Breast epithelium (tissue), 4 donors: ENCODE measurements at regions not wholly inside any gene's neighbourhood (a gene's known extent, or its start where the extent isn't known, plus 50 kb on each side); places are given as distances from the start of the nearest gene placed in this dataset.

ENCODE experiments used
- DNase-seq, 2 donors: peaks; one replicate each; pipeline ENCODE4 v3.0.0-alpha.2; 2019; ENCODE audit warnings: low spot score in 2 of 2
- H3K27ac ChIP-seq, 2 donors: fragments of 200-600 bp; sonication (generic) in 1 of 2; one replicate each; pipeline ENCODE4 v1.5.1; 2016 to 2019; ENCODE audit warnings: mild to moderate bottlenecking in 1 of 2
- H3K27me3 ChIP-seq, 2 donors: fragments of 200-600 bp; sonication (generic) in 1 of 2; one replicate each; pipeline versions ENCODE4 v1.5.1 to v1.6.0; 2017 to 2019; ENCODE audit warnings: control low read depth in 1 of 2, mild to moderate bottlenecking in 1 of 2
- H3K36me3 ChIP-seq: fragments of 200-600 bp; one replicate; pipeline ENCODE4 v1.5.1; 2019
- H3K4me1 ChIP-seq, 2 donors: fragments of 200-600 bp; sonication (generic); one replicate each; pipeline ENCODE4 v1.5.1; 2016 to 2019; ENCODE audit warnings: control low read depth in 1 of 2
- H3K4me3 ChIP-seq, 3 donors: fragments of 200-600 bp; sonication (generic); 1 replicate in 2 of 3; 2 replicates in 1 of 3; pipeline ENCODE4 v1.5.1; 2016 to 2019; ENCODE audit warnings: mild to moderate bottlenecking in 3 of 3, moderate library complexity in 2 of 3
- H3K9me3 ChIP-seq, 2 donors: fragments of 200-600 bp; sonication (generic) in 1 of 2; one replicate each; pipeline ENCODE4 v1.5.1; 2016 to 2019; ENCODE audit warnings: control low read depth in 1 of 2
- POLR2A ChIP-seq: fragments of 450-650 bp; IDR thresholded peaks from one replicate; pipeline ENCODE4 v1.6.1; 2016; ENCODE audit warnings: antibody characterized with exemption, mild to moderate bottlenecking, moderate library complexity
- POLR2AphosphoS5 ChIP-seq, 3 donors: sonication (generic); formaldehyde crosslinking; IDR thresholded peaks; one replicate each; pipeline ENCODE4 v1.6.1; 2017; ENCODE audit warnings: antibody characterized with exemption in 3 of 3
- intact Hi-C: fragments of 100-400 bp; cut with DNase I; formaldehyde crosslinking; loops from one replicate; pipeline ENCODE4 v1.15.1; 2023; ENCODE audit warnings: low total_unique reads
- TF ChIP-seq, protein P1 (sequence below), 3 donors: fragments of 450-650 bp; IDR thresholded peaks; one replicate each; pipeline ENCODE4 v1.5.1; 2016 to 2017; ENCODE audit warnings: antibody characterized with exemption in 3 of 3, mild to moderate bottlenecking in 3 of 3, moderate library complexity in 3 of 3

DNA sequence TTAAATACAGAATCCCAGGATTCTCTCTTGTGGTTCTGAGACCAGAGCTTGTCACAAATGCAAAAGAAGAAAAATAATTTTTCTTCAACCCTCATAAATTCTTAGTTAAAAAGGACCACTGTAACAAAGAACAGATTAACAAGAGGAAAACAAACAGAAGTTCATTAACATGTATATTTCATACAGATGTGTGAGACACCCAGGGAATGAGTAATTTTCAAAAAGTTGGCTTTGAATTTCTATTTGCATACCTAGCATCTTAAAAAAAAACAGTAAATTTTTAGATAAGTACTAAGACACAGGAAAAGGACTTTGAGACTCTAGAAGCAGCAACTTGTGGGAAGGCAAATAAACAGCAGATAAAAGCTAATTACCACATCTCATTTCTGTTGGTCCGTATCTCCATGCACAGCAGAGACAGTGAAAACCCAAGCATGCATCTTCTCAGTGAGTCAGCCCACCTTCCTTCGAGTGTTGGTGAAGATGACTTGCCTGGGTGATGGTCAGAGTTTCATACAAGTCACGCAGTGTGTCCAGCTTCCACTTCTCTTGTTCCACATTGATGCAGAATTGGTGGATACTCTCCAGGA is 399.9 kb upstream of the ADAMTS5 start:
- no peak overlapping the region for H3K4me3 ChIP-seq
- H3K36me3 ChIP-seq = no peaks in the 10 kb centered on the region
- DNase-seq = no peak
- no peaks in the 10 kb centered on the region for H3K27me3 ChIP-seq
- H3K27ac ChIP-seq = no peak overlapping the region
- TF ChIP-seq POLR2AphosphoS5 (IDR thresholded peaks at IDR 0.05) (no peak), POLR2A (no peak)
- TF ChIP-seq, protein P1, sequence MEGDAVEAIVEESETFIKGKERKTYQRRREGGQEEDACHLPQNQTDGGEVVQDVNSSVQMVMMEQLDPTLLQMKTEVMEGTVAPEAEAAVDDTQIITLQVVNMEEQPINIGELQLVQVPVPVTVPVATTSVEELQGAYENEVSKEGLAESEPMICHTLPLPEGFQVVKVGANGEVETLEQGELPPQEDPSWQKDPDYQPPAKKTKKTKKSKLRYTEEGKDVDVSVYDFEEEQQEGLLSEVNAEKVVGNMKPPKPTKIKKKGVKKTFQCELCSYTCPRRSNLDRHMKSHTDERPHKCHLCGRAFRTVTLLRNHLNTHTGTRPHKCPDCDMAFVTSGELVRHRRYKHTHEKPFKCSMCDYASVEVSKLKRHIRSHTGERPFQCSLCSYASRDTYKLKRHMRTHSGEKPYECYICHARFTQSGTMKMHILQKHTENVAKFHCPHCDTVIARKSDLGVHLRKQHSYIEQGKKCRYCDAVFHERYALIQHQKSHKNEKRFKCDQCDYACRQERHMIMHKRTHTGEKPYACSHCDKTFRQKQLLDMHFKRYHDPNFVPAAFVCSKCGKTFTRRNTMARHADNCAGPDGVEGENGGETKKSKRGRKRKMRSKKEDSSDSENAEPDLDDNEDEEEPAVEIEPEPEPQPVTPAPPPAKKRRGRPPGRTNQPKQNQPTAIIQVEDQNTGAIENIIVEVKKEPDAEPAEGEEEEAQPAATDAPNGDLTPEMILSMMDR (IDR thresholded peaks at IDR 0.05) = no peak
- H3K9me3 ChIP-seq = no peaks in the 10 kb centered on the region
- intact Hi-C loops = no loop called here
- no peaks in the 10 kb centered on the region for H3K4me1 ChIP-seq

DNA sequence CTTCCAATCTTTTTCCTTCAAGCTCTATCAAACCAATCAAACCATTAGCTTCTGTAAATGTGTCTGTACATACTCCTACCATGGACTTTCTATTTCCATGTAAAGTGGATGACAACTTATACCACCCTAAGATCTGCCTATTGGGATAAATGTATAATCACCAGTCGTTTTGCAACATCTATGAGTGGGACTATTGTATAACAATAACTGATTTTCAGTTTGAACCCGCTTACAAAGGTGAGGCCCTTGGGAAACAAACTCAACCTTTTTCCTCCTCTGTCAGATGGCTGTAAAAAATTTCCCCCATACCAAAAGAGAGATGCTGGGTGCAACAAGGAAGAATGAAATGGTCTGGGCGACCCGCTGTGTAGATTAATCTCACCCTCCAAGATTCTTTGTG is 399.1 kb upstream of the ADAMTS5 start:
- no peaks in the 10 kb centered on the region for H3K9me3 ChIP-seq
- H3K36me3 ChIP-seq = no peaks in the 10 kb centered on the region
- DNase-seq = no peak
- H3K27me3 ChIP-seq = no peaks in the 10 kb centered on the region
- no peak overlapping the region for H3K27ac ChIP-seq
- TF ChIP-seq POLR2AphosphoS5 (IDR thresholded peaks at IDR 0.05) (no peak), POLR2A (no peak)
- TF ChIP-seq, protein P1 (IDR thresholded peaks at IDR 0.05) = no peak
- no peak overlapping the region for H3K4me3 ChIP-seq
- no peaks in the 10 kb centered on the region for H3K4me1 ChIP-seq
- intact Hi-C loops = no loop called here

DNA sequence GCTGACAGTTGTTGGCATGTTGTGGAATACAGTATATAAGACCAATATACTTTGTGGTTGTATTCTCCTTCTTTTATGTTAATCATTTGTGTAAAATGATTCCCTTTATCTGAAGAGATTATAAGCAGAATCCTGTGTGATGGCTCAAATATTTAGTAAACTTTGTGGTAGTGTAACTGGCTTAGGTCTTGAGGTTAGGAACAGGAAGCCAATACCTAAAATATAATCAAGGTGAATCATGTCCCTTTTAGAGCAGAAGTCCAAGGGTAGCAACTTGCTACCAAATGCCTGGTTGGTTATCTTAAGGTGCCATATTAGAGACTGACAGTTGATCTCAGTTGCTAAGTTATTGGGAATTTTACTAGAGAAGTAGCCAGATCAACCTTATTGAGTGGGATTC is 398.5 kb upstream of the ADAMTS5 start:
- intact Hi-C loops = no loop called here
- H3K36me3 ChIP-seq = no peaks in the 10 kb centered on the region
- H3K27me3 ChIP-seq = no peaks in the 10 kb centered on the region
- no peaks in the 10 kb centered on the region for H3K4me1 ChIP-seq
- no peak overlapping the region for H3K27ac ChIP-seq
- H3K9me3 ChIP-seq = no peaks in the 10 kb centered on the region
- DNase-seq = no peak
- H3K4me3 ChIP-seq = no peak overlapping the region
- TF ChIP-seq POLR2AphosphoS5 (IDR thresholded peaks at IDR 0.05) (no peak), POLR2A (no peak)
- TF ChIP-seq, protein P1 (IDR thresholded peaks at IDR 0.05) = no peak

DNA sequence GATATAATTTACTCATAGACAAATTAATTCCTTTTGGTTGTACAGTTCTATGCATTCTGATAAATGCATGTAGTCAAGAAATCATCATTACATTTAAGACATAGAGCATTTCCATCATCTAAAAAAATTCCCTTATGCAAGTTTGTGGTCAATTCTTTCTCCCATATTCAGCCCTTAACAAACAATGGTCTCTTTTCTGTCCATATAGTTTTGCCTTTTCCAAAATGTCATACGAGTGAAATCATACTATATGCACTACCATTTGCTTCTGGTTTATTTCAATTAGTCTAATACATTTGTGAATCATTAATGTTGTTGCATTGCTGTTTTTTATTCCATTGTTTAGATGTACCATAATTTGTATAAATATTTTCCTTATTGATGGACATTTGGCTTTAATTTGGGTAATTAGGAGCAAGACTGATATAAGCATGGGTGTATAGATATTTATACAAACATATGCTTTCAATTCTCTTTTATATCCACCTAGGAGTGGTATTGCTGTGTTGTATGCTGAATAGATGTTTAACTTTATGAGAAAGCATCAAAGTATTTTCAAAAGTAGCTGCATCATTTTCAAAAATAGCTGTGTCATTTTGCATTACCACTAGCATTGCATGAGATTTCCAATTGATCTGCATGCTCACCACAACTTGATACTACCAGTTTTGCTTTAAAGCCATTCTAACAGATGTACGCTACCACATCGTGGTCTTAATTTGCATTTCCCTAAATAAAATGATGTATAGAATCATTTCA is 397.0 kb upstream of the ADAMTS5 start:
- intact Hi-C loops = no loop called here
- TF ChIP-seq, protein P1 (IDR thresholded peaks at IDR 0.05) = no peak
- no peak for TF ChIP-seq POLR2A
- TF ChIP-seq POLR2AphosphoS5 (IDR thresholded peaks at IDR 0.05) = no peak
- Histone ChIP-seq H3K4me1 (no peaks in the 10 kb centered on the region), H3K4me3 (no peak overlapping the region), H3K27ac (no peak overlapping the region), H3K36me3 (no peaks in the 10 kb centered on the region), H3K9me3 (no peaks in the 10 kb centered on the region), H3K27me3 (no peaks in the 10 kb centered on the region)
- no peak for DNase-seq

DNA sequence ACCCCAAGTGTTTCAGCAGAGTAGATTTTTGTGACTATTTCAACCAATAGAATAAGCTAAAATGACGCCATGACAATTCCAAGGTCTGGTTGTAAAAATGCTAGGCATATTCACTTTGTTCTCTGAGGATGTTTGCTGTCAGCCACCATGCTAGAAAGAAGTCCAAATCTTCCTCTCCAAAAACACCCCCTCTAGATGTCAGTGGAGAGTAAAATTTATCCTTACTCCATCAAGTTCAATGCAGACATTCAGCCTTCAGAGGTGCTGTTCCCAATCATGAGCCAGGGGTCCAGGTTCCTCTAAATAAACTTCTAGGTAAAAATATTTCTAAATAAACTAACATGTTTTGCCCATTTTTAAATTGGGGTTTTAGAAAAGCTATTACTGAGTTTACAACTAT is 395.4 kb upstream of the ADAMTS5 start:
- Histone ChIP-seq H3K27me3 (no peaks in the 10 kb centered on the region), H3K36me3 (no peaks in the 10 kb centered on the region), H3K4me3 (no peak overlapping the region), H3K27ac (no peak overlapping the region), H3K9me3 (no peaks in the 10 kb centered on the region), H3K4me1 (no peaks in the 10 kb centered on the region)
- TF ChIP-seq POLR2AphosphoS5 (IDR thresholded peaks at IDR 0.05) (no peak), POLR2A (no peak)
- TF ChIP-seq, protein P1 (IDR thresholded peaks at IDR 0.05) = no peak
- no peak for DNase-seq
- intact Hi-C loops = no loop called here
